B cell (primary cell): ENCODE measurements at regions not wholly inside any gene's neighbourhood (a gene's known extent, or its start where the extent isn't known, plus 50 kb on each side); places are given as distances from the start of the nearest gene placed in this dataset.

Experiments
- ATAC-seq: fragments of 200-7000 bp; cut with Tn5 transposase; one replicate; pipeline ENCODE4 v1.10.0; 2021; ENCODE audit warnings: low read depth, mild to moderate bottlenecking, moderate number of reproducible peaks, moderate library complexity
- CTCF ChIA-PET: fragments of 350-600 bp; sonication (Branson Sonifier 250); formaldehyde crosslinking; loops from one replicate; lab custom pipeline; 2021; ENCODE audit warnings: antibody characterized with exemption, inconsistent platforms; lab: Charles Lee
- POLR2A ChIA-PET: fragments of 350-600 bp; sonication (Branson Sonifier 250); formaldehyde crosslinking; loops from one replicate; lab custom pipeline; 2021; ENCODE audit warnings: antibody characterized with exemption; lab: Charles Lee
- DNase-seq: peaks from one replicate; pipeline ENCODE4 v3.0.0; 2013
- H2AFZ ChIP-seq: 2 replicates; pipeline ENCODE4 v1.6.1; 2012; ENCODE audit warnings: mild to moderate bottlenecking, low read depth, low read length; ENCODE audit not compliant: insufficient read depth, poor library complexity, severe bottlenecking
- H3K27ac ChIP-seq, 2 donors: 1 replicate in 1 of 2; 2 replicates in 1 of 2; pipeline ENCODE4 v1.5.1; 2012 to 2013; ENCODE audit warnings: low read length in 2 of 2, mild to moderate bottlenecking in 2 of 2, moderate library complexity in 1 of 2
- H3K27me3 ChIP-seq, 4 experiments: fragments of 200-600 bp in 1 of 4; sonication (generic) in 1 of 4; replicated peaks in 1 of 4; 1 replicate in 2 of 4; 2 replicates in 2 of 4; pipeline versions ENCODE4 v1.6.1 to v1.7.0; 2013 to 2016; ENCODE audit warnings: low read length in 3 of 4, mild to moderate bottlenecking in 2 of 4, mixed read lengths in 1 of 4, moderate library complexity in 1 of 4; ENCODE audit not compliant: insufficient read depth in 4 of 4, control insufficient read depth in 3 of 4; ENCODE audit errors: control extremely low read depth in 1 of 4
- H3K36me3 ChIP-seq, 2 experiments: replicated peaks in 1 of 2; 1 replicate in 1 of 2; 2 replicates in 1 of 2; pipeline versions ENCODE4 v1.6.1 to v1.7.1; 2013; ENCODE audit warnings: low read length in 1 of 2; ENCODE audit not compliant: insufficient read depth in 2 of 2, control insufficient read depth in 1 of 2; ENCODE audit errors: control extremely low read depth in 1 of 2, extremely low read depth in 1 of 2
- H3K4me1 ChIP-seq, 2 donors: fragments of 200-600 bp in 1 of 2; sonication (generic) in 1 of 2; 1 replicate in 1 of 2; 2 replicates in 1 of 2; pipeline versions ENCODE4 v1.5.1 to v1.6.1; 2013 to 2017; ENCODE audit warnings: low read length in 2 of 2; ENCODE audit not compliant: control insufficient read depth in 2 of 2, insufficient read depth in 2 of 2
- H3K4me2 ChIP-seq: replicated peaks from 2 replicates; pipeline ENCODE3; 2012; ENCODE audit warnings: mild to moderate bottlenecking, low read depth, low read length; ENCODE audit not compliant: poor library complexity, severe bottlenecking
- H3K4me3 ChIP-seq, 5 experiments: fragments of 200-600 bp in 1 of 5; sonication (generic) in 1 of 5; 1 replicate in 3 of 5; 2 replicates in 2 of 5; pipeline versions ENCODE4 v1.5.1 to v1.7.0; 2011 to 2016; ENCODE audit warnings: low read length in 4 of 5, mild to moderate bottlenecking in 4 of 5, low read depth in 2 of 5, control low read depth in 1 of 5, moderate library complexity in 1 of 5; ENCODE audit not compliant: insufficient read depth in 1 of 5; ENCODE audit errors: control extremely low read depth in 1 of 5, extremely low read depth in 1 of 5
- H3K79me2 ChIP-seq: fragments of 200-600 bp; sonication (generic); one replicate; pipeline ENCODE4 v1.6.0; 2016; ENCODE audit warnings: low read length; ENCODE audit not compliant: control insufficient read depth, insufficient read depth
- H3K9ac ChIP-seq: fragments of 200-600 bp; sonication (generic); 2 replicates; pipeline ENCODE4 v1.6.1; 2017; ENCODE audit warnings: mild to moderate bottlenecking, low read length, moderate library complexity
- H3K9me3 ChIP-seq, 3 donors: one replicate each; pipeline versions ENCODE4 v1.6.1 to v1.7.1; 2013; ENCODE audit warnings: low read length in 2 of 3; ENCODE audit not compliant: control insufficient read depth in 2 of 3, insufficient read depth in 1 of 3; ENCODE audit errors: control extremely low read depth in 1 of 3
- H4K20me1 ChIP-seq: 2 replicates; pipeline ENCODE4 v1.6.0; 2012; ENCODE audit warnings: mild to moderate bottlenecking, low read length; ENCODE audit not compliant: insufficient read depth, control insufficient read depth, poor library complexity, severe bottlenecking
- H3K27ac Mint-ChIP-seq: one replicate; pipeline ENCODE4 v1.8.0; 2021; ENCODE audit warnings: mixed read lengths
- H3K27me3 Mint-ChIP-seq: one replicate; pipeline ENCODE4 v1.8.0; 2021; ENCODE audit warnings: mixed read lengths
- H3K4me1 Mint-ChIP-seq: one replicate; pipeline ENCODE4 v1.8.0; 2021; ENCODE audit warnings: mixed read lengths
- H3K4me3 Mint-ChIP-seq: one replicate; pipeline ENCODE4 v1.8.0; 2021; ENCODE audit warnings: mixed read lengths
- H3K9me3 Mint-ChIP-seq: one replicate; pipeline ENCODE4 v1.8.0; 2022; ENCODE audit warnings: mixed read lengths; ENCODE audit not compliant: insufficient read depth
- EZH2 ChIP-seq: IDR thresholded peaks from 2 replicates; pipeline ENCODE4 v1.6.1; 2012; ENCODE audit warnings: borderline replicate concordance, low read depth, mild to moderate bottlenecking, moderate library complexity, low read length; ENCODE audit not compliant: insufficient read depth, poor library complexity, severe bottlenecking
- WGBS: methylation state at CpG from one replicate; pipeline ENCODE4 v1.1.5; 2013; ENCODE audit warnings: missing lambda C conversion rate; ENCODE audit not compliant: insufficient coverage; 5-methylcytosine and 5-hydroxymethylcytosine counted together
- intact Hi-C: fragments of 100-400 bp; cut with micrococcal nuclease; formaldehyde crosslinking; loops from one replicate; pipeline ENCODE4 v1.10.0; 2022
- TF ChIP-seq, protein P1 (sequence below): fragments of 200-600 bp; IDR thresholded peaks from one replicate; pipeline ENCODE4 v1.8.0; 2022; ENCODE audit warnings: antibody characterized with exemption, mild to moderate bottlenecking

GRCh38 chr2:83949361-83949760 is 509.7 kb downstream of the SUCLG1 start:
- POLR2A ChIA-PET = no interaction called here
- Histone ChIP-seq H4K20me1 (no peaks in the 10 kb centered on the region), H3K36me3 (no peaks in the 10 kb centered on the region), H3K79me2 (no peaks in the 10 kb centered on the region), H3K9me3 (no peaks in the 10 kb centered on the region), H2AFZ (no peak overlapping the region), H3K4me1 (no peaks in the 10 kb centered on the region), H3K27me3 (no peaks in the 10 kb centered on the region), H3K4me2 (no peak overlapping the region), H3K27ac (no peak overlapping the region), H3K4me3 (no peak overlapping the region), H3K9ac (no peak overlapping the region)
- Mint-ChIP-seq H3K27ac (no peak overlapping the region), H3K27me3 (no peaks in the 10 kb centered on the region), H3K4me3 (no peak overlapping the region), H3K9me3 (no peaks in the 10 kb centered on the region), H3K4me1 (no peaks in the 10 kb centered on the region)
- WGBS = no CpG with 5 or more reads among the region's 1 CpG
- intact Hi-C loops = no loop called here
- no peak for ATAC-seq
- no peak for DNase-seq
- TF ChIP-seq EZH2 = no peak
- TF ChIP-seq, protein P1, sequence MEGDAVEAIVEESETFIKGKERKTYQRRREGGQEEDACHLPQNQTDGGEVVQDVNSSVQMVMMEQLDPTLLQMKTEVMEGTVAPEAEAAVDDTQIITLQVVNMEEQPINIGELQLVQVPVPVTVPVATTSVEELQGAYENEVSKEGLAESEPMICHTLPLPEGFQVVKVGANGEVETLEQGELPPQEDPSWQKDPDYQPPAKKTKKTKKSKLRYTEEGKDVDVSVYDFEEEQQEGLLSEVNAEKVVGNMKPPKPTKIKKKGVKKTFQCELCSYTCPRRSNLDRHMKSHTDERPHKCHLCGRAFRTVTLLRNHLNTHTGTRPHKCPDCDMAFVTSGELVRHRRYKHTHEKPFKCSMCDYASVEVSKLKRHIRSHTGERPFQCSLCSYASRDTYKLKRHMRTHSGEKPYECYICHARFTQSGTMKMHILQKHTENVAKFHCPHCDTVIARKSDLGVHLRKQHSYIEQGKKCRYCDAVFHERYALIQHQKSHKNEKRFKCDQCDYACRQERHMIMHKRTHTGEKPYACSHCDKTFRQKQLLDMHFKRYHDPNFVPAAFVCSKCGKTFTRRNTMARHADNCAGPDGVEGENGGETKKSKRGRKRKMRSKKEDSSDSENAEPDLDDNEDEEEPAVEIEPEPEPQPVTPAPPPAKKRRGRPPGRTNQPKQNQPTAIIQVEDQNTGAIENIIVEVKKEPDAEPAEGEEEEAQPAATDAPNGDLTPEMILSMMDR = no peak
- CTCF ChIA-PET = no interaction called here

GRCh38 chr2:83944191-83944590 is 514.9 kb downstream of the SUCLG1 start:
- intact Hi-C loops = no loop called here
- no peak overlapping the region for H3K4me3 ChIP-seq
- no peak overlapping the region for H3K9ac ChIP-seq
- Mint-ChIP-seq H3K4me3 (no peak overlapping the region), H3K27me3 (no peaks in the 10 kb centered on the region), H3K27ac (no peak overlapping the region), H3K4me1 (no peaks in the 10 kb centered on the region), H3K9me3 (no peaks in the 10 kb centered on the region)
- TF ChIP-seq, protein P1 = no peak
- TF ChIP-seq EZH2 = no peak
- ChIA-PET CTCF (no interaction called here), POLR2A (no interaction called here)
- no peak overlapping the region for H3K4me2 ChIP-seq
- H3K27ac ChIP-seq = no peak overlapping the region
- no peak for DNase-seq
- WGBS = no CpG with 5 or more reads among the region's 3 CpGs
- H2AFZ ChIP-seq = no peak overlapping the region
- ATAC-seq = no peak
- no peaks in the 10 kb centered on the region for H4K20me1 ChIP-seq
- H3K9me3 ChIP-seq = no peaks in the 10 kb centered on the region
- H3K27me3 ChIP-seq = no peaks in the 10 kb centered on the region
- H3K36me3 ChIP-seq = no peaks in the 10 kb centered on the region
- no peaks in the 10 kb centered on the region for H3K4me1 ChIP-seq
- no peaks in the 10 kb centered on the region for H3K79me2 ChIP-seq
